Right lobe of liver (tissue), 6 donors: ENCODE measurements at regions not wholly inside any gene's neighbourhood (a gene's known extent, or its start where the extent isn't known, plus 50 kb on each side); places are given as distances from the start of the nearest gene placed in this dataset.

Experiments used
- ATAC-seq, 4 donors: fragments of 200-7000 bp; cut with Tn5 transposase; one replicate each; pipeline ENCODE4 v1.9.1; 2020; ENCODE audit warnings: mild to moderate bottlenecking in 4 of 4, moderate library complexity in 4 of 4
- DNase-seq, 3 donors: peaks; one replicate each; pipeline ENCODE4 v3.0.0-alpha.2; 2020
- H3K27ac ChIP-seq, 3 donors: fragments of 200-600 bp; one replicate each; pipeline ENCODE4 v1.8.0; 2022
- H3K27me3 ChIP-seq, 2 donors: fragments of 200-600 bp; one replicate each; pipeline ENCODE4 v1.8.0; 2022
- H3K36me3 ChIP-seq, 4 donors: fragments of 200-600 bp; sonication (generic) in 1 of 4; one replicate each; pipeline versions ENCODE4 v1.5.1 to v1.8.0; 2017 to 2022; ENCODE audit warnings: control low read depth in 1 of 4
- H3K4me1 ChIP-seq, 4 donors: fragments of 200-600 bp; sonication (generic) in 1 of 4; one replicate each; pipeline versions ENCODE4 v1.5.1 to v1.8.0; 2017 to 2022; ENCODE audit warnings: control low read depth in 1 of 4
- H3K4me3 ChIP-seq, 3 donors: fragments of 200-600 bp; one replicate each; pipeline ENCODE4 v1.8.0; 2022
- H3K9me3 ChIP-seq, 4 donors: fragments of 200-600 bp; sonication (generic) in 1 of 4; one replicate each; pipeline versions ENCODE4 v1.5.1 to v1.8.0; 2017 to 2022; ENCODE audit warnings: control low read depth in 1 of 4
- POLR2A ChIP-seq: fragments of 450-650 bp; IDR thresholded peaks from one replicate; pipeline ENCODE4 v1.6.1; 2017; ENCODE audit warnings: antibody characterized with exemption, mild to moderate bottlenecking
- WGBS: methylation state at CpG from one replicate; pipeline ENCODE4 v1.1.6; 2018; ENCODE audit warnings: low coverage, low lambda C conversion rate; ENCODE audit not compliant: insufficient coverage; ENCODE audit errors: missing lambda C conversion rate; 5-methylcytosine and 5-hydroxymethylcytosine counted together
- intact Hi-C, 2 donors: fragments of 100-400 bp; cut with DNase I; formaldehyde crosslinking; loops; one replicate each; pipeline versions ENCODE4 v1.11.2 to v1.14.1; 2022
- TF ChIP-seq, protein P1 (sequence below), 4 donors: fragments of 200-600 bp in 3 of 4; fragments of 450-650 bp in 1 of 4; IDR thresholded peaks; one replicate each; pipeline versions ENCODE4 v1.5.1 to v1.8.0; 2016 to 2022; ENCODE audit warnings: antibody characterized with exemption in 4 of 4, mild to moderate bottlenecking in 2 of 4
- donor health status: DM: no; HTN: yes; CAD: no.
- donor health status: DM: no; HTN: no; CAD: no.
- donor health status: DM: no; HTN: no; CAD: no.
- donor health status: DM: no; HTN: yes; CAD: no.
- donor health status: DM: no; HTN: yes; CAD: no.

GRCh38 chr1:87583459-87583858, 254.8 kb downstream of the LMO4 start:
- ATAC-seq (no peak), DNase-seq (no peak)
- no peaks in the 10 kb centered on the region for H3K4me1 ChIP-seq
- no peaks in the 10 kb centered on the region for H3K27me3 ChIP-seq
- no peak overlapping the region for H3K27ac ChIP-seq
- no peak for TF ChIP-seq POLR2A
- TF ChIP-seq, protein P1, sequence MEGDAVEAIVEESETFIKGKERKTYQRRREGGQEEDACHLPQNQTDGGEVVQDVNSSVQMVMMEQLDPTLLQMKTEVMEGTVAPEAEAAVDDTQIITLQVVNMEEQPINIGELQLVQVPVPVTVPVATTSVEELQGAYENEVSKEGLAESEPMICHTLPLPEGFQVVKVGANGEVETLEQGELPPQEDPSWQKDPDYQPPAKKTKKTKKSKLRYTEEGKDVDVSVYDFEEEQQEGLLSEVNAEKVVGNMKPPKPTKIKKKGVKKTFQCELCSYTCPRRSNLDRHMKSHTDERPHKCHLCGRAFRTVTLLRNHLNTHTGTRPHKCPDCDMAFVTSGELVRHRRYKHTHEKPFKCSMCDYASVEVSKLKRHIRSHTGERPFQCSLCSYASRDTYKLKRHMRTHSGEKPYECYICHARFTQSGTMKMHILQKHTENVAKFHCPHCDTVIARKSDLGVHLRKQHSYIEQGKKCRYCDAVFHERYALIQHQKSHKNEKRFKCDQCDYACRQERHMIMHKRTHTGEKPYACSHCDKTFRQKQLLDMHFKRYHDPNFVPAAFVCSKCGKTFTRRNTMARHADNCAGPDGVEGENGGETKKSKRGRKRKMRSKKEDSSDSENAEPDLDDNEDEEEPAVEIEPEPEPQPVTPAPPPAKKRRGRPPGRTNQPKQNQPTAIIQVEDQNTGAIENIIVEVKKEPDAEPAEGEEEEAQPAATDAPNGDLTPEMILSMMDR (IDR thresholded peaks at IDR 0.05), result no peak
- H3K9me3 ChIP-seq, result no peaks in the 10 kb centered on the region
- intact Hi-C loops, result no loop called here
- WGBS, result 46% methylated on average over 4 of the region's 4 CpGs
- H3K36me3 ChIP-seq, result no peaks in the 10 kb centered on the region
- H3K4me3 ChIP-seq, result no peak overlapping the region

DNA sequence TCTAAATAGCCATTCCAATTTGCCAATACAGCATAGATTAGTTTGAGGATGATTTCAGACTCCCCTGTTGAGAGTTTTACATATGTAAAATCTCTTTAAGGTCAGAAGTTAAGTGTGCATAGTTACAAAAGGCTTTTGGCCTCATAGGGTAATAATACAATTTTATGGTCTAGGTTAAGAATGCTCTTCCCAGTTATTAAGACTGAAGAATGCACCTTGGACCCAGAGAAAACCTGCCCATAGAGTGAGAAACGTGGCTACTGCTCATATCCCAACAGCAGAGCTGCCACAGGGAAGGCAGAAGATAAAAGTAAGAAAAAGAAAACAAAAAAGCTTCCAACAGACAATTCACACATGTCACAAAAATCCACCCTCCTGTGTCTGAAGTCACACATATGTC, 255.9 kb downstream of the LMO4 start:
- H3K4me3 ChIP-seq, result no peak overlapping the region
- H3K27ac ChIP-seq, result no peak overlapping the region
- intact Hi-C loops, result no loop called here
- H3K36me3 ChIP-seq, result no peaks in the 10 kb centered on the region
- no peaks in the 10 kb centered on the region for H3K9me3 ChIP-seq
- TF ChIP-seq POLR2A, result no peak
- TF ChIP-seq, protein P1 (IDR thresholded peaks at IDR 0.05), result no peak
- WGBS, result 30% methylated on average over 1 of the region's 1 CpG
- ATAC-seq (no peak), DNase-seq (no peak)
- no peaks in the 10 kb centered on the region for H3K27me3 ChIP-seq
- no peaks in the 10 kb centered on the region for H3K4me1 ChIP-seq

- TF ChIP-seq, protein P1 (IDR thresholded peaks at IDR 0.05), result no peak
- no peak for TF ChIP-seq POLR2A
- no peaks in the 10 kb centered on the region for H3K36me3 ChIP-seq
- intact Hi-C loops, result no loop called here
- DNase-seq (no peak), ATAC-seq (no peak)
- H3K4me1 ChIP-seq, result no peaks in the 10 kb centered on the region
- no peaks in the 10 kb centered on the region for H3K27me3 ChIP-seq
- H3K9me3 ChIP-seq, result no peaks in the 10 kb centered on the region
- H3K27ac ChIP-seq, result no peak overlapping the region
- WGBS, result 72% methylated on average over 3 of the region's 3 CpGs
- H3K4me3 ChIP-seq, result no peak overlapping the region
Measured at GRCh38 chr1:87586501-87586900, 257.8 kb downstream of the LMO4 start.

- no peak for DNase-seq
Measured at GRCh38 chr1:87588495-87588894, 259.8 kb downstream of the LMO4 start.

More at GRCh38 chr1:87588495-87588894, 259.8 kb downstream of the LMO4 start:
- no peaks in the 10 kb centered on the region for H3K9me3 ChIP-seq
- no peaks in the 10 kb centered on the region for H3K27me3 ChIP-seq
- no peak overlapping the region for H3K27ac ChIP-seq
- H3K36me3 ChIP-seq, result no peaks in the 10 kb centered on the region
- TF ChIP-seq, protein P1 (IDR thresholded peaks at IDR 0.05), result no peak
- TF ChIP-seq POLR2A, result no peak
- H3K4me1 ChIP-seq, result no peaks in the 10 kb centered on the region
- WGBS, result 47% methylated on average over 4 of the region's 4 CpGs
- intact Hi-C loops, result no loop called here
- H3K4me3 ChIP-seq, result no peak overlapping the region
- peak in 2 of 4 donors; percentile 34 to 54 for ATAC-seq
